ENCODE measurements at regions not wholly inside any gene's neighbourhood (a gene's known extent, or its start where the extent isn't known, plus 50 kb on each side); places are given as distances from the start of the nearest gene placed in this dataset.

GRCh38 chr15:38176155-38176554 lies 76.5 kb upstream of the SPRED1 start:
- DNase-seq (ENCODE audit: low spot score), result no peak

GRCh38 chr15:38176691-38177090 lies 75.9 kb upstream of the SPRED1 start:
- DNase-seq (ENCODE audit: low spot score), result no peak

DNA sequence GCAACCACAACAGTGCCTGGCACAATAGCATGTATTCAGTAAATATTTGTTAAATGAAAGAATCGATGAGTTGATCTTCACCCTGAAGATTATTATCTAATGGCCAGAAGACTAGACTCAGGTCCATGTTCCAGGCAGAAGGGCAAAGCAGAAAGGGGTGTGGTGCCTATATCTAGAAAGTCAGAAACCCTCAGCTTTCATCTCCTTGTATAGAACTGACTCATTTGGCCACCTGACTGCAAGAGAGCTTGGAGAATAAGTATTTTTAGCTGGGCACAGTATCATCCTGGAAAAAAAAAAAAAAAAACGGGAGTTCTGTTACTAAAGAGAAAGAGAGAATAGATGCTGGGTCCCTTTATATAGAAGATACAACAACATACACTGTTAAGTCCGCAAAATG lies 69.7 kb upstream of the SPRED1 start:
- DNase-seq (ENCODE audit: low spot score), result no peak

DNA sequence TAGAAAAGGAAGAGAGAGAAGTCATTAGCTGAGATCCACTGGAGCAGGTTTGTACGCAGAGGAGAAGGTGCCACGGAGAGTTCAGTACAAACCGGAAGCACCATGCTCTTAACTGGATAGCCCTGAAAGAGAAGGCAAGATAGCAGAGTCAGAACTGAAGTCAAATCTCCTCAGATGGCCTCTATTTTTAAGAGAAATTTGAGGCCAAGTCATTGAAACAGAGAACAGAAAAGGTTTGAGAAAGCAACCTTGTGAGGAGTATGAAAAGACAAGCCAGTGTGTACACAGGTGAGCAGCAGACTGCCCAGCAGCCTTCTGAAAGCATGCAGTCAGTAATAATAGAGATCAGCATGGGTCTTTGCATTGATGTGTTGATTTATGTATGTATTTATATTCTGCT lies 66.1 kb upstream of the SPRED1 start:
- no peak for DNase-seq (ENCODE audit: low spot score)

GRCh38 chr15:38187630-38188313 lies 64.9 kb upstream of the SPRED1 start:
- no peak for DNase-seq (ENCODE audit: low spot score)

- no peak for DNase-seq (ENCODE audit: low spot score)
These were observed 62.9 kb upstream of the SPRED1 start for GRCh38 chr15:38189671-38190295.

- no peak for DNase-seq (ENCODE audit: low spot score)
These were observed 62.1 kb upstream of the SPRED1 start for GRCh38 chr15:38190501-38190900.

- no peak for DNase-seq (ENCODE audit: low spot score)
These were observed 60.1 kb upstream of the SPRED1 start for GRCh38 chr15:38192496-38192895.

GRCh38 chr15:38193496-38193895 lies 59.1 kb upstream of the SPRED1 start:
- no peak for DNase-seq (ENCODE audit: low spot score)

GRCh38 chr15:38195191-38195901 lies 57.3 kb upstream of the SPRED1 start:
- DNase-seq (ENCODE audit: low spot score), result no peak

GRCh38 chr15:38196076-38196475 lies 56.6 kb upstream of the SPRED1 start:
- no peak for DNase-seq (ENCODE audit: low spot score)

- no peak for DNase-seq (ENCODE audit: low spot score)
These were observed 55.1 kb upstream of the SPRED1 start for GRCh38 chr15:38197553-38197952.

DNA sequence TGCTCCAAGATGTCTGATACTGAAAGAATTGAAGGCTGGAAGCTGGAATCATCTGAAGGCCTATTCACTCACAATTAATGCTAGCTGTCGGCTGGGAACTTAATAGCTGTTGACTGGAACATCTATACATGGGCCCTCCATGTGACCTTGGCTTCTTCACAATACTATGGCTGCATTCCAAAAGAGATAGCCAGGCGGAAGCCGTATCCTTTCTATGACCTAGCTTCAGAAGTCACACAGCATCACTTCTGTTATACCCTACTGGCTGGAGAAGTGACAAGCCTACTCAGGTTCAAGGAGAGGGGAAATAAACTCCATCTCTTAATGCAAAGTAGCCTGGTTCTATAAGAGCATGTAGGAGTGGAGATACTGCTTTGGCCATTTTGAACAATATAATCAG lies 50.9 kb upstream of the SPRED1 start:
- no peak for DNase-seq (ENCODE audit: low spot score)

DNA sequence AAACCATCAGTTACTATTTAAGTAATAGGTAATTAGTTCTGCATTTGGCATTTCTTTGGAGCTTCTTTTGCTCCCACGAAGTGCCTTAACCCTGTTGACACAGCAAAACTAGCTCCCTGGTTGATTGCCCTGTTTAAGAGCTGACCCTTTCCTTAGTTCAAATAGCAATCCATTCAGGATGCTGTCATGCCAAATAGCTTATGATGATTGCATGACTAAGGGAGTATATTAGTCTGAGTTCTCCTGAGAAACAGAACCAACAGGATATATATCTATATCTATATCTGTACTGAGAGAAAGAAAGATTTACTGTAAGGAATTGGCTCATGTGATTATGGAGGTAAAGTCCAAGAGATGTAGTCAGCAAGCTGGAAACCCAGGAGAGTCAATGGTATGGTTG lies 50.3 kb upstream of the SPRED1 start:
- no peak for DNase-seq (ENCODE audit: low spot score)
